IPS-20b (cell line): ENCODE measurements at regions not wholly inside any gene's neighbourhood (a gene's known extent, or its start where the extent isn't known, plus 50 kb on each side); places are given as distances from the start of the nearest gene placed in this dataset.

Experiments used
- H3K27ac ChIP-seq: one replicate; pipeline ENCODE4 v1.5.1; 2013; ENCODE audit warnings: low read length
- H3K27me3 ChIP-seq: 2 replicates; pipeline ENCODE4 v1.6.1; 2013; ENCODE audit warnings: mild to moderate bottlenecking, low read length, inconsistent platforms; ENCODE audit not compliant: insufficient read depth
- H3K36me3 ChIP-seq: 2 replicates; pipeline ENCODE4 v1.6.1; 2013; ENCODE audit warnings: low read depth, mild to moderate bottlenecking, inconsistent platforms, low read length, moderate library complexity; ENCODE audit not compliant: insufficient read depth
- H3K4me1 ChIP-seq: 2 replicates; pipeline ENCODE4 v1.6.1; 2013; ENCODE audit warnings: mild to moderate bottlenecking, control low read depth, inconsistent platforms, low read length, moderate library complexity; ENCODE audit not compliant: insufficient read depth
- H3K4me3 ChIP-seq: 2 replicates; pipeline ENCODE4 v1.5.1; 2013; ENCODE audit warnings: mild to moderate bottlenecking, low read length, inconsistent platforms
- H3K9ac ChIP-seq: 2 replicates; pipeline ENCODE4 v1.6.1; 2013; ENCODE audit warnings: low read depth, mild to moderate bottlenecking, inconsistent platforms, low read length, moderate library complexity
- H3K9me3 ChIP-seq: 2 replicates; pipeline ENCODE4 v1.6.1; 2013; ENCODE audit warnings: mild to moderate bottlenecking, low read depth, low read length, inconsistent platforms; ENCODE audit not compliant: insufficient read depth

DNA sequence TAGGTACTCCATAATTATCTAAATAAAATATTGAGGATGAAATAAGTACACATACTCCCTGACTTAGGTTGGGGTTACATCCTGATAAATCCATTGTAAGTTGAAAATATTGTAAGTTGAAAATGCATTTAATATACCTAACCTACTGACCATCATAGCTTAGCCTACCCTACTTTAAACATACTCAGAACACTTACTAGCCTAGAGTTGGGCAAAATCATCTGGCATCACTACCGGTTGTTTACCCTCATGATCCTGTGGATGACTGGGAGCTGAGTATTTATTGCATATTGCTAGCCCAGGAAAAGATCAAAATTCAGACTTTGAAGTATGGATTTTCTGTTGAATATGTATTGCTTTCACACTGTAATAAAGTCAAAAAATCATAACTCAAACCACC lies 467.3 kb downstream of the C6orf118 start:
- Histone ChIP-seq H3K27ac (no peak overlapping the region), H3K36me3 (no peaks in the 10 kb centered on the region), H3K4me1 (no peaks in the 10 kb centered on the region), H3K4me3 (no peak overlapping the region), H3K27me3 (no peaks in the 10 kb centered on the region), H3K9ac (no peak overlapping the region), H3K9me3 (no peaks in the 10 kb centered on the region)

DNA sequence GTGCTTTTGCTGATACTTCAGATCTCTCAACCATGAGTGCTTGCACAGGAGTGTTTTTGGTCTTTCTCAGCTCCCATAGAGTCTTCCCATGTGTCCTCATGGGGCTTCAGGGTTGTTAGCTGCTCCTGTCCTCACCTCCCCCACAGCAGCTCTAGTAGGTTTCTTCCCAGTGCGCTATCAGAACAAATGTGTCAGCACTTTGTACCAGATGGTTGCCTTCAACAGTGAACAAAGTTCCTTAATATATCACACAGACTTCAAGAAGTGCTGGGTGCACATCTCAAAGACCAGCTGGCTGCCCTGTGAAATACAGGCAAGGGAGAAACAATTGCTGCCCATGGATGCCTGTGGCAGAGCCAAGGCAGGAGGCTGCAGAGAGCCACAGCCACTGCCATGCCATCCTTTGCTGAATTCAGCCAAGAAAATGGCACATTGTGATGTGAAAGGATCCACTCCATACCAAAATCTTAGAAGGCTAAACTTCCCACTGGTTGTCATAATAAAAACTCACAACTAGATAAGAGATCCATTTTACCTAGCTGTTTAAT lies 471.3 kb downstream of the C6orf118 start:
- Histone ChIP-seq H3K36me3 (no peaks in the 10 kb centered on the region), H3K9ac (no peak overlapping the region), H3K9me3 (no peaks in the 10 kb centered on the region), H3K27ac (no peak overlapping the region), H3K4me1 (no peaks in the 10 kb centered on the region), H3K4me3 (no peak overlapping the region), H3K27me3 (no peaks in the 10 kb centered on the region)

GRCh38 chr6:164836486-164836885 lies 472.9 kb downstream of the C6orf118 start:
- H3K9me3 ChIP-seq: no peaks in the 10 kb centered on the region
- H3K36me3 ChIP-seq: no peaks in the 10 kb centered on the region
- H3K27me3 ChIP-seq: no peaks in the 10 kb centered on the region
- no peaks in the 10 kb centered on the region for H3K4me1 ChIP-seq
- H3K4me3 ChIP-seq: no peak overlapping the region
- H3K27ac ChIP-seq: no peak overlapping the region
- no peak overlapping the region for H3K9ac ChIP-seq

DNA sequence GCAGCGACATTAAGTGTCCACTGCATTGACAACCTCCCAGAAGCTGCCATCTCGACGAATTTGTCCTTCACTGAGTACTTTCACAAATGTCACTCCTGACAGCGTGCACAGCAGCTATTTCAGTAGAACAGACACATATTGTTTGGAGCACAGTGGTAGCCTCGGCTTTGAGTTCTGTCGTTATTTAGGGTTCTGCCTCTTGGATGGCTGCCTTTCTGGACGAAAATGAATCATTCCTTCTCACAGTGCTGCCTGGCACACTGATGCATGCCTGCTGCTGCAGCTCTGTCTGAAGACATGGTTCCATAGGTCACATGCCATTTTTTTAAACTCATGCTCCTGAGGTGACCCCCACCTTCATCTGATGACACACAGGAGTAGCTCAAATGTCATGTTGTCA lies 477.0 kb downstream of the C6orf118 start:
- Histone ChIP-seq H3K27ac (no peak overlapping the region), H3K4me3 (no peak overlapping the region), H3K36me3 (no peaks in the 10 kb centered on the region), H3K9me3 (no peaks in the 10 kb centered on the region), H3K9ac (no peak overlapping the region), H3K4me1 (no peaks in the 10 kb centered on the region), H3K27me3 (no peaks in the 10 kb centered on the region)

- Histone ChIP-seq H3K4me3 (no peak overlapping the region), H3K27me3 (no peaks in the 10 kb centered on the region), H3K9me3 (no peaks in the 10 kb centered on the region), H3K36me3 (no peaks in the 10 kb centered on the region), H3K9ac (no peak overlapping the region), H3K4me1 (no peaks in the 10 kb centered on the region), H3K27ac (no peak overlapping the region)
Measured at GRCh38 chr6:164827537-164827936, 481.9 kb downstream of the C6orf118 start.

GRCh38 chr6:164826831-164827468 lies 482.5 kb downstream of the C6orf118 start:
- H3K36me3 ChIP-seq: no peaks in the 10 kb centered on the region
- no peak overlapping the region for H3K9ac ChIP-seq
- H3K4me3 ChIP-seq: no peak overlapping the region
- no peaks in the 10 kb centered on the region for H3K4me1 ChIP-seq
- no peaks in the 10 kb centered on the region for H3K9me3 ChIP-seq
- H3K27ac ChIP-seq: no peak overlapping the region
- no peaks in the 10 kb centered on the region for H3K27me3 ChIP-seq

DNA sequence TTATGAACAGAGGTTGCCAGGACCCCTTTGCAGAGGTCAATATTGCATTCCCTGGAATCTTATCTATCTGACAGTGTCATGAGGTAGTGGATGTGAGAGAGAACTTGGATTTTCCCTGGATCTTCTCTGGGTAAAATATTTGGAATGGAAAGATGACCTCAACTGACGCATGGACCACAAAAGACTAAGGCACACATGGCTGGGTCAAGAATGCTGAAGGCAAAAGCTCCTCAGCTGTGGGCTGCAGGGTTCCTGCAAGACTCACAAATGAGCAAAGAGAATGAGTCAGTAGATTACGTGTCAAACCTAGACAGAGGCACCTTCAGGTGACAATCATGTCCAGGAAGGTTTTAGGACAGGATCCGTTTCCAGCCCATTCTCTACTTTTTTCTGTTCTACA lies 484.0 kb downstream of the C6orf118 start:
- Histone ChIP-seq H3K27ac (no peak overlapping the region), H3K36me3 (no peaks in the 10 kb centered on the region), H3K4me1 (no peaks in the 10 kb centered on the region), H3K9me3 (no peaks in the 10 kb centered on the region), H3K27me3 (no peaks in the 10 kb centered on the region), H3K9ac (no peak overlapping the region), H3K4me3 (no peak overlapping the region)

GRCh38 chr6:164817662-164818061 lies 491.7 kb downstream of the C6orf118 start:
- H3K27me3 ChIP-seq: no peaks in the 10 kb centered on the region
- no peaks in the 10 kb centered on the region for H3K36me3 ChIP-seq
- peaks cover 24% of the 10 kb centered on the region; the same call in 1 of the 2 replicates for H3K9me3 ChIP-seq
- no peak overlapping the region for H3K27ac ChIP-seq
- H3K9ac ChIP-seq: no peak overlapping the region
- no peaks in the 10 kb centered on the region for H3K4me1 ChIP-seq
- H3K4me3 ChIP-seq: no peak overlapping the region

GRCh38 chr6:164812706-164813105 lies 496.7 kb downstream of the C6orf118 start:
- H3K27me3 ChIP-seq: no peaks in the 10 kb centered on the region
- no peaks in the 10 kb centered on the region for H3K36me3 ChIP-seq
- no peak overlapping the region for H3K9ac ChIP-seq
- H3K9me3 ChIP-seq: peaks cover 50% of the 10 kb centered on the region
- H3K4me1 ChIP-seq: no peaks in the 10 kb centered on the region
- no peak overlapping the region for H3K4me3 ChIP-seq
- no peak overlapping the region for H3K27ac ChIP-seq

DNA sequence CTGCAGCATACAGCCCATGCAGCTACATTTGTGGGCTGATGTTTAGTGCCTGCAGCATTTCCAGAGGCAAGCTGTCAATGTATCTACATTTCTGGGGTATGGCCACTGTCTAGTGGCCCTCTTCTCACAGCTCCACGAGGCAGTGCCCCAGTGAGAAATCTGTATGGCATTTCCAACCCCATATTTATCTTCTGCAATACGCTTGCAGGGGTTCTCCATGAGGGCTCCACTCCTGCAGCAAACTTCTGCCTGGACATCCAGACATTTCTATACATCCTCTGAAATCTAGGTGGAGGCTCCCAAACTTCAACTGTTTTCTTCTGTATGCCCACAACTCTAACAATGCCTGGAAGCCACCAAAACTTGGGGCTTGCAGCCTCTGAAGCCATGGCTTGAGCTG lies 502.3 kb downstream of the C6orf118 start:
- Histone ChIP-seq H3K27me3 (no peaks in the 10 kb centered on the region), H3K4me1 (no peaks in the 10 kb centered on the region), H3K9me3 (peaks cover 47% of the 10 kb centered on the region), H3K4me3 (no peak overlapping the region), H3K27ac (no peak overlapping the region), H3K9ac (no peak overlapping the region), H3K36me3 (no peaks in the 10 kb centered on the region)

DNA sequence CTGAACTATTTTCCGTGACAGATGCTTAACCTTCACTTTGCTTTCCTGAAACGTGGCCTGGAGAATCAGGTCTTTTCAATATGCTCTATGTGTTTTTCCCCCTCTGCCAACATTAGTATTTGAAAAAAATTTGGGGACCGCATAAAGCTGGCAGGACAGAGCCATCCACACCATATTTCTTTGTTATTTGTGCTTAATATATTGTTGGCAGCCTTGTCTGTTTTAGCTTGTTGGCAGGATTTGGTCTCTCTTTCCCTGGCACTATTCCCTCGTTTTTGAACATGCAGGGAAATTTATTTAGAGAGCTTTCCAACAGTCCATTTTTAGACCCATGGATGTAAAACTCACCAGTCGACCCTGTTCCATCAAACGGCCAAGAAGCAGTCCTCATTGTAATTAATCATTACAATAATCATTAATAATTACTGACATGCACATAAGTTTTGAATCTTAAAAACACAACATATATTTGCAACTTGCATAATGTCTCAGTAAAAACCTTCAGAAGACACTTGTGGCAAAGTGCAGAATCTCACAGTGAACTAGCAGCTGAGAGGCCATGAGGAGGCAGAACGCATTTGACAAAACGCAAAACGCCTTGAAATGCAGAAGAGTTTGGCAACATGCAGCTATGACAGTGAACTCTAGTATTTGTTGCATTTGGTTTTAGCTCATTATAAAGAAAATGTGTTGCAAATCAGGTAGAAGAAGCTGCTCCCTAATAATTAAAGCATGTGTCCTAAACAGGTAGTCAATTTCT lies 514.2 kb downstream of the C6orf118 start:
- no peaks in the 10 kb centered on the region for H3K36me3 ChIP-seq
- no peaks in the 10 kb centered on the region for H3K27me3 ChIP-seq
- H3K27ac ChIP-seq: no peak overlapping the region
- H3K9me3 ChIP-seq: no peaks in the 10 kb centered on the region
- H3K4me1 ChIP-seq: no peaks in the 10 kb centered on the region
- no peak overlapping the region for H3K9ac ChIP-seq
- no peak overlapping the region for H3K4me3 ChIP-seq

DNA sequence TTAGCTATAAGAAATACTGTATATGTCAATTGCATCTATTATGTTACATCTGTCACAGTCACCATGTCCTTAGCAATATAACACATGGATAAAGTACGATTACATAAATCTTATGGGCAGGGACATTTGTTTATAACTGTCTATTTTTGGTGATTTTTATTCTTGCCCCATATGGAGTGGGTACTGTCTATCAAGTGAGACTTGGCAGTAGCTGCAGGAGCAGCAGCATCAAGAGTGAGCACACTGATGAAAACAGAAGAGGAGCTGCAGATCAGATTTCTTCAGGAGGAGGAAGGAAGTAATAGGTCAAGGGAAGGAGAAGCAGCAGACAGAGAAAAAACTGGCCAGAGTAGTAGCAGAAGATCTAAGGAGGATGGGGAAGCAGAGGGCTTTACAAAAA lies 516.7 kb downstream of the C6orf118 start:
- H3K9ac ChIP-seq: no peak overlapping the region

More for the DNA sequence above, 516.7 kb downstream of the C6orf118 start:
- Histone ChIP-seq H3K4me3 (no peak overlapping the region), H3K9me3 (peaks cover 5% of the 10 kb centered on the region; the same call in 1 of the 2 replicates), H3K27ac (no peak overlapping the region), H3K27me3 (no peaks in the 10 kb centered on the region), H3K36me3 (no peaks in the 10 kb centered on the region), H3K4me1 (no peaks in the 10 kb centered on the region)
